IPS-18a (cell line): ENCODE measurements at regions not wholly inside any gene's neighbourhood (a gene's known extent, or its start where the extent isn't known, plus 50 kb on each side); places are given as distances from the start of the nearest gene placed in this dataset.

Source experiments
- H3K27ac ChIP-seq: one replicate; pipeline ENCODE4 v1.5.1; 2013; ENCODE audit warnings: low read length
- H3K27me3 ChIP-seq: one replicate; pipeline ENCODE4 v1.6.1; 2013; ENCODE audit warnings: mild to moderate bottlenecking, low read length; ENCODE audit not compliant: control insufficient read depth, insufficient read depth
- H3K36me3 ChIP-seq: one replicate; pipeline ENCODE4 v1.6.1; 2013; ENCODE audit warnings: low read depth, low read length; ENCODE audit not compliant: control insufficient read depth
- H3K4me1 ChIP-seq: one replicate; pipeline ENCODE4 v1.6.1; 2013; ENCODE audit warnings: low read depth, low read length; ENCODE audit not compliant: control insufficient read depth
- H3K4me3 ChIP-seq: one replicate; pipeline ENCODE4 v1.5.1; 2013; ENCODE audit warnings: low read length
- H3K9ac ChIP-seq: one replicate; pipeline ENCODE4 v1.6.1; 2013; ENCODE audit warnings: mild to moderate bottlenecking, low read length, moderate library complexity
- H3K9me3 ChIP-seq: one replicate; pipeline ENCODE4 v1.6.1; 2013; ENCODE audit warnings: low read depth, low read length; ENCODE audit not compliant: control insufficient read depth

- Histone ChIP-seq H3K36me3 (no peaks in the 10 kb centered on the region), H3K27ac (no peak overlapping the region), H3K4me1 (no peaks in the 10 kb centered on the region), H3K9me3 (no peaks in the 10 kb centered on the region), H3K27me3 (no peaks in the 10 kb centered on the region), H3K4me3 (no peak overlapping the region), H3K9ac (no peak overlapping the region)
Observed at GRCh38 chr6:113320653-113321052, 536.5 kb upstream of the MARCKS start.

- Histone ChIP-seq H3K9ac (no peak overlapping the region), H3K9me3 (no peaks in the 10 kb centered on the region), H3K4me3 (no peak overlapping the region), H3K27ac (no peak overlapping the region), H3K36me3 (no peaks in the 10 kb centered on the region), H3K4me1 (no peaks in the 10 kb centered on the region), H3K27me3 (no peaks in the 10 kb centered on the region)
Observed at GRCh38 chr6:113326781-113327180, 530.4 kb upstream of the MARCKS start.

GRCh38 chr6:113328886-113329381 lies 528.2 kb upstream of the MARCKS start:
- Histone ChIP-seq H3K27ac (no peak overlapping the region), H3K4me3 (no peak overlapping the region), H3K36me3 (no peaks in the 10 kb centered on the region), H3K9me3 (no peaks in the 10 kb centered on the region), H3K9ac (no peak overlapping the region), H3K27me3 (no peaks in the 10 kb centered on the region), H3K4me1 (no peaks in the 10 kb centered on the region)

GRCh38 chr6:113329942-113330635 lies 527.1 kb upstream of the MARCKS start:
- Histone ChIP-seq H3K36me3 (no peaks in the 10 kb centered on the region), H3K9me3 (no peaks in the 10 kb centered on the region), H3K27me3 (no peaks in the 10 kb centered on the region), H3K4me3 (no peak overlapping the region), H3K27ac (no peak overlapping the region), H3K9ac (no peak overlapping the region), H3K4me1 (no peaks in the 10 kb centered on the region)

GRCh38 chr6:113330636-113330946 lies 526.6 kb upstream of the MARCKS start:
- H3K4me3 ChIP-seq: no peak overlapping the region
- no peak overlapping the region for H3K27ac ChIP-seq
- no peaks in the 10 kb centered on the region for H3K27me3 ChIP-seq
- no peak overlapping the region for H3K9ac ChIP-seq
- no peaks in the 10 kb centered on the region for H3K4me1 ChIP-seq
- H3K9me3 ChIP-seq: no peaks in the 10 kb centered on the region
- no peaks in the 10 kb centered on the region for H3K36me3 ChIP-seq

GRCh38 chr6:113331021-113331420 lies 526.1 kb upstream of the MARCKS start:
- Histone ChIP-seq H3K36me3 (no peaks in the 10 kb centered on the region), H3K27me3 (no peaks in the 10 kb centered on the region), H3K9ac (no peak overlapping the region), H3K9me3 (no peaks in the 10 kb centered on the region), H3K4me1 (no peaks in the 10 kb centered on the region), H3K4me3 (no peak overlapping the region), H3K27ac (no peak overlapping the region)

GRCh38 chr6:113338644-113339043 lies 518.5 kb upstream of the MARCKS start:
- peaks cover 8% of the 10 kb centered on the region for H3K4me1 ChIP-seq
- H3K36me3 ChIP-seq: no peaks in the 10 kb centered on the region
- H3K27me3 ChIP-seq: no peaks in the 10 kb centered on the region
- no peak overlapping the region for H3K9ac ChIP-seq
- no peaks in the 10 kb centered on the region for H3K9me3 ChIP-seq
- no peak overlapping the region for H3K4me3 ChIP-seq
- H3K27ac ChIP-seq: no peak overlapping the region

GRCh38 chr6:113339209-113339608 lies 517.9 kb upstream of the MARCKS start:
- H3K9me3 ChIP-seq: no peaks in the 10 kb centered on the region
- H3K27ac ChIP-seq: no peak overlapping the region
- no peak overlapping the region for H3K4me3 ChIP-seq
- peaks cover 8% of the 10 kb centered on the region for H3K4me1 ChIP-seq
- H3K27me3 ChIP-seq: no peaks in the 10 kb centered on the region
- no peaks in the 10 kb centered on the region for H3K36me3 ChIP-seq
- no peak overlapping the region for H3K9ac ChIP-seq

- Histone ChIP-seq H3K9ac (no peak overlapping the region), H3K4me3 (no peak overlapping the region), H3K4me1 (peaks cover 8% of the 10 kb centered on the region), H3K27me3 (no peaks in the 10 kb centered on the region), H3K36me3 (no peaks in the 10 kb centered on the region), H3K9me3 (no peaks in the 10 kb centered on the region), H3K27ac (no peak overlapping the region)
Observed at GRCh38 chr6:113340371-113340770, 516.8 kb upstream of the MARCKS start.

GRCh38 chr6:113343940-113344339 lies 513.2 kb upstream of the MARCKS start:
- H3K4me3 ChIP-seq: no peak overlapping the region
- no peaks in the 10 kb centered on the region for H3K36me3 ChIP-seq
- no peaks in the 10 kb centered on the region for H3K9me3 ChIP-seq
- no peak overlapping the region for H3K9ac ChIP-seq
- H3K27ac ChIP-seq: no peak overlapping the region
- H3K4me1 ChIP-seq: peaks cover 7% of the 10 kb centered on the region
- H3K27me3 ChIP-seq: no peaks in the 10 kb centered on the region

- Histone ChIP-seq H3K9me3 (no peaks in the 10 kb centered on the region), H3K4me1 (no peaks in the 10 kb centered on the region), H3K36me3 (no peaks in the 10 kb centered on the region), H3K27ac (no peak overlapping the region), H3K27me3 (no peaks in the 10 kb centered on the region), H3K4me3 (no peak overlapping the region), H3K9ac (no peak overlapping the region)
Observed at GRCh38 chr6:113344969-113345368, 512.2 kb upstream of the MARCKS start.

GRCh38 chr6:113347436-113347835 lies 509.7 kb upstream of the MARCKS start:
- Histone ChIP-seq H3K4me3 (no peak overlapping the region), H3K9me3 (no peaks in the 10 kb centered on the region), H3K9ac (no peak overlapping the region), H3K27me3 (no peaks in the 10 kb centered on the region), H3K4me1 (no peaks in the 10 kb centered on the region), H3K36me3 (no peaks in the 10 kb centered on the region), H3K27ac (no peak overlapping the region)
